Smooth muscle cell (in vitro differentiated cells): ENCODE measurements at regions not wholly inside any gene's neighbourhood (a gene's known extent, or its start where the extent isn't known, plus 50 kb on each side); places are given as distances from the start of the nearest gene placed in this dataset.

Source experiments
- DNase-seq: peaks from one replicate; lab custom pipeline; 2025; ENCODE audit not compliant: unreplicated experiment; lab: John Stamatoyannopoulos, UW
- H2AFZ ChIP-seq: fragments of 200-600 bp; sonication (generic); 2 replicates; pipeline ENCODE4 v1.6.0; 2016; ENCODE audit warnings: antibody characterized with exemption, low read depth, mild to moderate bottlenecking
- H3F3A ChIP-seq: fragments of 200-600 bp; sonication (generic); 2 replicates; pipeline ENCODE4 v1.6.0; 2017; ENCODE audit warnings: antibody characterized with exemption, low read depth
- H3K27ac ChIP-seq: fragments of 200-600 bp; sonication (generic); 2 replicates; pipeline ENCODE4 v1.5.1; 2016; ENCODE audit warnings: low read depth, mild to moderate bottlenecking
- H3K27me3 ChIP-seq: fragments of 200-600 bp; sonication (generic); 2 replicates; pipeline ENCODE4 v1.6.1; 2016; ENCODE audit warnings: low read depth, mild to moderate bottlenecking
- H3K36me3 ChIP-seq: fragments of 200-600 bp; sonication (generic); 2 replicates; pipeline ENCODE4 v1.5.1; 2016; ENCODE audit warnings: low read depth
- H3K4me1 ChIP-seq: fragments of 200-600 bp; sonication (generic); 2 replicates; pipeline ENCODE4 v1.5.1; 2016; ENCODE audit warnings: low read depth
- H3K4me2 ChIP-seq: fragments of 200-600 bp; sonication (generic); 2 replicates; pipeline ENCODE4 v1.6.0; 2016; ENCODE audit warnings: mild to moderate bottlenecking
- H3K4me3 ChIP-seq: fragments of 200-600 bp; sonication (generic); 2 replicates; pipeline ENCODE4 v1.5.1; 2016; ENCODE audit warnings: mild to moderate bottlenecking
- H3K79me2 ChIP-seq: fragments of 200-600 bp; sonication (generic); 2 replicates; pipeline ENCODE4 v1.6.0; 2016; ENCODE audit warnings: low read depth, mild to moderate bottlenecking
- H3K9ac ChIP-seq: fragments of 200-600 bp; sonication (generic); 2 replicates; pipeline ENCODE4 v1.6.0; 2016; ENCODE audit warnings: low read depth
- H3K9me3 ChIP-seq: fragments of 200-600 bp; sonication (generic); replicated peaks from 2 replicates; pipeline ENCODE4 v1.5.1; 2016; ENCODE audit warnings: low read depth
- H4K20me1 ChIP-seq: fragments of 200-600 bp; sonication (generic); 2 replicates; pipeline ENCODE4 v1.6.0; 2016; ENCODE audit warnings: low read depth
- WGBS: methylation state at CpG from one replicate; pipeline ENCODE4 v1.1.7; 2016; ENCODE audit warnings: low lambda C conversion rate; 5-methylcytosine and 5-hydroxymethylcytosine counted together
- TF ChIP-seq, protein P1 (sequence below): fragments of 200-600 bp; sonication (generic); IDR thresholded peaks from 2 replicates; pipeline ENCODE4 v1.5.1; 2017; ENCODE audit warnings: borderline replicate concordance, mild to moderate bottlenecking, antibody characterized with exemption; ENCODE audit not compliant: insufficient read depth, poor library complexity, severe bottlenecking

DNA sequence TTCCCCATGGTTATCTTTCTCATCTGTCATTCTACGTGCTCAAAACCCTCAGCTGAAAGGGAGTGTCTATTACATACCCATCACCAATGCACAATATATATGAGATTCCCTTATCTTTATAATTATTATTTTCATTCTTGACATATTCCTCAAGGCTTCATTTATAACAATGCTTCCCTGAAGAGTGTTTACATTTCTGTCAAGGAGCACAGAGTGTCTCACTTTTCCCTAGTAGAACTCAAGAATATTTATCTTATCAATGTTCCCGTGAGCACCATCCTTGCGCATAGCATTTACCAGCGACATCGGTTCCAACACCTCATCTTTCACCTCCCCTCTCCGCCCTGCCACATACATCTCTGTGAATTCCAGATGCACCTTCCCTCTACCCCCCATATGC, 250.6 kb downstream of the PLA2G4A start:
- H3K27me3 ChIP-seq: no peaks in the 10 kb centered on the region
- no peak overlapping the region for H3K4me3 ChIP-seq
- H3K4me1 ChIP-seq: no peaks in the 10 kb centered on the region
- no peak overlapping the region for H3K27ac ChIP-seq
- H3K36me3 ChIP-seq: no peaks in the 10 kb centered on the region
- no peak overlapping the region for H3K9ac ChIP-seq
- TF ChIP-seq, protein P1, sequence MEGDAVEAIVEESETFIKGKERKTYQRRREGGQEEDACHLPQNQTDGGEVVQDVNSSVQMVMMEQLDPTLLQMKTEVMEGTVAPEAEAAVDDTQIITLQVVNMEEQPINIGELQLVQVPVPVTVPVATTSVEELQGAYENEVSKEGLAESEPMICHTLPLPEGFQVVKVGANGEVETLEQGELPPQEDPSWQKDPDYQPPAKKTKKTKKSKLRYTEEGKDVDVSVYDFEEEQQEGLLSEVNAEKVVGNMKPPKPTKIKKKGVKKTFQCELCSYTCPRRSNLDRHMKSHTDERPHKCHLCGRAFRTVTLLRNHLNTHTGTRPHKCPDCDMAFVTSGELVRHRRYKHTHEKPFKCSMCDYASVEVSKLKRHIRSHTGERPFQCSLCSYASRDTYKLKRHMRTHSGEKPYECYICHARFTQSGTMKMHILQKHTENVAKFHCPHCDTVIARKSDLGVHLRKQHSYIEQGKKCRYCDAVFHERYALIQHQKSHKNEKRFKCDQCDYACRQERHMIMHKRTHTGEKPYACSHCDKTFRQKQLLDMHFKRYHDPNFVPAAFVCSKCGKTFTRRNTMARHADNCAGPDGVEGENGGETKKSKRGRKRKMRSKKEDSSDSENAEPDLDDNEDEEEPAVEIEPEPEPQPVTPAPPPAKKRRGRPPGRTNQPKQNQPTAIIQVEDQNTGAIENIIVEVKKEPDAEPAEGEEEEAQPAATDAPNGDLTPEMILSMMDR: no peak
- no peaks in the 10 kb centered on the region for H3F3A ChIP-seq
- H3K79me2 ChIP-seq: no peaks in the 10 kb centered on the region
- no peak overlapping the region for H2AFZ ChIP-seq
- no peaks in the 10 kb centered on the region for H3K9me3 ChIP-seq
- DNase-seq: no peak
- no peaks in the 10 kb centered on the region for H4K20me1 ChIP-seq
- 92% methylated on average over 6 of the region's 6 CpGs for WGBS
- no peak overlapping the region for H3K4me2 ChIP-seq

DNA sequence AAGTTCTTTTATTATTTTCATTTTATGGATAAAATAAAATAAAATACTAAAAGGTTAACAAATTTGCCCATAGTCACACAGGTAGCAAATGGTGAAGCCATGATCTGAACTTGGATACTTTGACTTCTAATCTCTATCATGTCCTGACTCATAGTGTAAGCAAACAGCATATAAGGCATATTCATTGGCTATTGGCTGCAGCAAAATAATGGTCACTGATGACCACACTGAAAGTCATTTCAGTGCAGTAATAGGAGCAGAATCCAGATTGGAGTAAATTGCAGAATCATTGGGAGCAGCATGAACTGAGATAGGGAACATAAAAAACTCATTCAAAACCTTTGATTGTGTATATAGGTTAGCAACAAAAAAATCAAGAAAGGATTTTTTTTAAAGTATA, 262.9 kb downstream of the PLA2G4A start:
- H3K27me3 ChIP-seq: no peaks in the 10 kb centered on the region
- no peak for DNase-seq
- H3F3A ChIP-seq: no peaks in the 10 kb centered on the region
- H3K4me3 ChIP-seq: no peak overlapping the region
- H3K4me1 ChIP-seq: no peaks in the 10 kb centered on the region
- no peak overlapping the region for H3K9ac ChIP-seq
- H3K79me2 ChIP-seq: no peaks in the 10 kb centered on the region
- H3K9me3 ChIP-seq: no peaks in the 10 kb centered on the region
- no peak overlapping the region for H3K4me2 ChIP-seq
- H3K27ac ChIP-seq: no peak overlapping the region
- TF ChIP-seq, protein P1: no peak
- H4K20me1 ChIP-seq: no peaks in the 10 kb centered on the region
- H3K36me3 ChIP-seq: no peaks in the 10 kb centered on the region
- H2AFZ ChIP-seq: no peak overlapping the region

DNA sequence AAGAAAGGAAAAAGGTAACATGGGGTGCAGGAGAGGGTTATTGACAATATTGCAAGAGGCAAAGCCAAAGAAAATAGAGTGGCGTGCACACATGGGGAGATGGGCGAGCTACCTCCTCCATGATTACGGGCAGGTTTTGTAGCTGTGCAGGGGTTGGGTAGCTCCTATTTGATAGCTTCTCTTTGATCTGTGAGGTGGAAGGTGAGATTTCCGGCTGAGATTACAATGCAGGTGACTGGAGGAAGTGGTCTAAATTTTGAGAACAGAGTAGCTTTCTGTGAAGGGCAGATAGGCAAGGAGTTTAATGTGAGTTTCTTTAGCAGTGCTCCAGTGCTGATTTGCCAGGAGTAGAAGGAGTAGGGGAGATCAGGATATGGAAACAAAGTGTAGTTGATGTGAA, 263.4 kb downstream of the PLA2G4A start:
- Histone ChIP-seq H3K9me3 (no peaks in the 10 kb centered on the region), H3K9ac (no peak overlapping the region), H3K4me3 (no peak overlapping the region), H3K27me3 (no peaks in the 10 kb centered on the region), H3K79me2 (no peaks in the 10 kb centered on the region), H4K20me1 (no peaks in the 10 kb centered on the region), H2AFZ (no peak overlapping the region), H3K4me2 (no peak overlapping the region), H3K36me3 (no peaks in the 10 kb centered on the region), H3K27ac (no peak overlapping the region), H3F3A (no peaks in the 10 kb centered on the region), H3K4me1 (no peaks in the 10 kb centered on the region)
- DNase-seq: no peak
- 94% methylated on average over 4 of the region's 4 CpGs for WGBS
- TF ChIP-seq, protein P1: no peak

DNA sequence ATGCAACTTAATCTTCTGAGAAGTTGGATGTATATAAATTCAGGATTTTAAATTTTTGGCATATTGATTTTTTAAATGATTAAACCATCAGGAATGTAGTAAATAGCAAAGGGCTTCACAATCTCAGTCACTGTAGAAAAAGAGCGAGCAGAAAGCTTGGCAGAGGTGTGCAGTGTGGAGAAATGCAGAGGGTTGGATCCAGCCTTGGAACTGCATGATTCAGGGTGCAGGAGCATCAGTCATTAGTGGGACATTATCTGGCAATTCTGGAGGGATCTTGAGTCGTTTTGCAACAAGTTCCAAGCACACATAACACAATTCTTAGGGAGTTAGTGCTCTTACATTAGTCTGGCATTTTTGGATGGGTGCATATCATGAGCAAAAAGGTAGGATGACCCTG, 267.9 kb downstream of the PLA2G4A start:
- Histone ChIP-seq H3F3A (no peaks in the 10 kb centered on the region), H3K79me2 (no peaks in the 10 kb centered on the region), H3K27me3 (no peaks in the 10 kb centered on the region), H3K9ac (no peak overlapping the region), H3K36me3 (no peaks in the 10 kb centered on the region), H3K27ac (no peak overlapping the region), H3K4me3 (no peak overlapping the region), H3K9me3 (no peaks in the 10 kb centered on the region), H3K4me2 (no peak overlapping the region), H4K20me1 (no peaks in the 10 kb centered on the region), H2AFZ (no peak overlapping the region), H3K4me1 (no peaks in the 10 kb centered on the region)
- TF ChIP-seq, protein P1: no peak
- no peak for DNase-seq
- 81% methylated on average over 2 of the region's 2 CpGs for WGBS
